ENCODE measurements at regions not wholly inside any gene's neighbourhood (a gene's known extent, or its start where the extent isn't known, plus 50 kb on each side); places are given as distances from the start of the nearest gene placed in this dataset.

DNA sequence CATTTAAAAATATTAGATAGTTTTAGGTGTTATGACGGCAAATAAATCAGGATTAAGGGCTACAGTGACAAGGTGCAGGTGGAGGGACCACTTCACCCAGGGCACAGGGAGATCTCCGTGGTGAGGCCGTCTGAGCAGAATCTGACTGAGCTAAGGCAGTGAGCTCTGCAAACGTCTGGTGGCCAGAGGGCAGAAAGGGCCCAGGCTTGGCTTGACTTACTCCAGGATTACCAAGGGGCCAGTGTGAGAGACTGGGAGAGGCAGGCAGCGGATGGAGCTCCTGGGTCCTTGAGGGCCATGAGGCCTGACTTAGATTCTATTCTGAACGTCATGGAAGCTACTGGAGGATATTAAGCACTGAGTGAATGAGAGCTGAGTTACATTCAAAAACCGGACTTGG is 125.9 kb upstream of the B3GAT1 start:
- no peak for DNase-seq

DNA sequence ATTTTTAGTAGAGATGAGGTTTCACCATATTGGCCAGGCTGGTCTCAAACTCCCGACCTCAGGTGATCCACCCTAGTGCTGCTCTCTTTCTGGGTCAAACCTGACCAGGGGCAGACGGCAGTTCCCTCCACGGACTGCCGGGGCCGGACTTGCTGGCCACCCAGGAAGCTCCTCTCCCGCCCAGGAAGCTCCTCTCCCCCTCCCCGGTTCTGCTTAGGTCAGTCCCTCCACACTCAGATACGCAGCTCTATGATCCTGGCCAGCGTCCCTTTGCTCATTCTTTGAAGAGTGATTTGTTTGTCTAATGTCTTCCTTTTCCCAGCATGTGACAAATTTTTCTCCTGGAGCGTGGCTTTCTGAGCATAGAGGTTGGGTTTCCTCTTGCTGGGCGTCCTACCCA is 125.3 kb upstream of the B3GAT1 start:
- DNase-seq, result no peak

DNA sequence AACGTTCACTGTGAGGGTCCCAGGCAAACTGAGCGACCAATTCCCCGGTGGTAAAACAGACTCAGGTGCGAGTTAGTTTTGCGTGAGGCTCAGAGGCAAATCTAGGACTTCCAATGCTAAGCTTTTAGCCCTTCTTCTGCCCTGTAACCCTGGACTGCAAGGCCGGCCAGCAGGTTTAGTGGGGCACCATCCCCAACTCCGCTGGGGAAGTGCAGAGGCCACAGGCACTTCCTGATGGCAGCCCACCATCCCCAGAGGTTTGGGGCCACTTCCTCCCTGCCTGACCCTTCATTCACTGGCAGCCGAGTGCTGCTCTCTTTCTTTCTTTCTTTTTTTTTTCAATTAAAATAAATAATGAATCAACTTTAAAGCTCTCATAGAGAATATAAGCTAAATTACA is 124.6 kb upstream of the B3GAT1 start:
- no peak for DNase-seq

DNA sequence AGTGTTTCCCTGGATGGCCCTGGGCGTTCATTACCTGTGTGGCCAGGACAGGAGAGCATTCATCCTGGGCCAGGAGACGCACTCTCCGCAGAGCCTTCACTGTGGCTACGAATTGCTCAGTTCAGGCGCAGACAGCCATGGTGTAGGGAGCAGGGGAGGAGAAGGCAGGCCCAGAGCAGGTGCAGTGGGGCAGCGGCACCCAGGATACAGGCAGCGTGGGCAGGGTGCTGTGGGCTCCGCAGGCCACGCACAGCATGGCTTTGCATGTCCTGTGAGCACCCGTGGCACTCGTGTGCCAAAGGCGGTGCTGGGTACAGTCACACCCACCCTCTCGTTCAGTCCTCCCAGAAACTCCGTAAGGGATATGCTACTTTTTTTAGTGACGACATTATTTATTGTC is 124.2 kb upstream of the B3GAT1 start:
- DNase-seq, result no peak

DNA sequence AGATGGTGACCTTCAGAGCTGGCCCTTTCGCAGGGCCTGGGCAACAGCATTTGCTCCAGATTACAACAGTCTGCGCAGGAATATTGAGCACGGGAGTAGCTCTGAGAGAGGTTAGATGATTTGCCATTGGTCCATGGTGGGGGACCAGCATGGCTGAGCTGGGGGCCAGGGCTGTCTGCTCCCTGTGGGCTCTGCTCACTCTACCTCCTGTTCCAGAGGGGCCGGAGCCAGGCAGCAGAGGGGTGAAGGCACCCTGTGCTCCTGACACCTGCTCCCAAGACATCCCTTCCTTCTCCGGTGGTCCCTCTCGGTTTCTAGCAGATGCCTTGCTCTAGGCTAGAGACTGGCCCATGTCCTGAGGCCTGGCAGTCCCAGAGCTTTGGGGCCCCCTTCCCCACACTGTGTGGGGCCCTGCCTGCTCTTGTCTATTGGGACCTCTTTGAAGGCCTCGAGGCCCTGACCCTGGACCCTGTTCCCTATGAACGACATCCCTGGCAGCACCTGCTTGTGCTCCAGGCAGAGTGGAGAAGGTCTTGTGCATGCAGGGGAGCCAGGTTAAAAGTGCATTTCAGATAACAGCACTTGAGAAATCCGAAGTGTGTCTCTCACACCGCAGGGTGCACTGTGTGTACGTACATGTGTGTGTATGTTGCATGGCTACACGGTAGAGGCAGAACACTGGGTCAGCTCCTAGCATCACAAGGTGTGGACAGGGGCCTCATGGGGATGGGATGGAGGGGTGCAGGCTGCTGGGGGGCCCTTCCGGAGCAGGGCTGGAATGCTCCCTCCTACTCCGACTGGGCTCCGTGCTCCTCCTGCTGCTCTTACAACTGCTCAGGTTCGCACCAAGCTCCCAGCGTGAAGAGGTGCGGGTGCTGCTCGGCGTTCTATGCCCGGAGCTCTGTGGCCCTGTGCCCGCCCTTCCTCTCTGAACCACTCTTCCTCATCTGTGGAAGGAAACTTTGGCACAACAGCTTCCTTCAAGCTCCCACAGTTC is 123.3 kb upstream of the B3GAT1 start:
- DNase-seq, result no peak

DNA sequence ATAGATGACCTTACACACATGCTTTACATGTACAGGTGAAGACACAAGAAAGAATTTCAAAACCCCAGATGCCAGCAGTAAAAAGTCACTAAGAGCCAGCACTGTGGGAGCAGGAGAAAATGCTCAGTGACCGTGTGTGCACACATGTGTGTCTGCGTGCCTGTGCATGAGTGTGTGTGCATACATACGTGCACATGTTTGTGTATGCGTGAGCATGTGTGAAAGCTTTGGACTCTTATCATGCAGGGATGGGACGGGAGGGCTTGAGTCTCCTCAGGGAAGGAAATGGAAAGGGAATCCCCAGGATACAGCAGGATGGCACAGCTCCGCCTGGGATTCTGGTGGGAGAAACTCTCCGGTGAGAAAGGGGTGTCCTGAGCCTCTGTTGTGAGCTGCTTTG is 121.5 kb upstream of the B3GAT1 start:
- DNase-seq, result no peak

DNA sequence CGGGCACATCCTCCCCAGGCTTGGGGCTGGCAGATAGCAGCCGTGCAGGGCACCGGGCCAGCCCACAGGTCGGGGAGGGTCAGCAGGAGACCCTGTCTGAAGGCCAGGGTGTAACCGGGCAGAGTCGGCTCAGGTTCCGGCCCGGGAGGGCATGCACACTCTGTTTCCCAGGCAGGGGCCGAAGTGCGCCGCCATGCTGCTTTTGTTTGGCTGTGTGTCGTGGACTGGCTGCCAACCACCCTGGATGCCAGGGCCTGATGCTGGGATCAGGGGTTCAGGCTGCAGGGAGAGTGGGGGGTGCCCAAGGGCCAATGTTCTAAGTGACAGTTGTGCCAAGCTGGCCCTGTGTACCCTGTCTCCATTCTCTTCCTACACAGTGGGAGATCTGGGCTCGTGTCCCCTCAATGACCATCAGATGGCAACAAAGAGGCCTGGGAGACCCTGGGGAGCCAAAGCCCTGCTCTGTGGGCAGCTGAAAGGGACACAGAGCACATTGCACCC is 120.9 kb upstream of the B3GAT1 start:
- DNase-seq, result no peak

DNA sequence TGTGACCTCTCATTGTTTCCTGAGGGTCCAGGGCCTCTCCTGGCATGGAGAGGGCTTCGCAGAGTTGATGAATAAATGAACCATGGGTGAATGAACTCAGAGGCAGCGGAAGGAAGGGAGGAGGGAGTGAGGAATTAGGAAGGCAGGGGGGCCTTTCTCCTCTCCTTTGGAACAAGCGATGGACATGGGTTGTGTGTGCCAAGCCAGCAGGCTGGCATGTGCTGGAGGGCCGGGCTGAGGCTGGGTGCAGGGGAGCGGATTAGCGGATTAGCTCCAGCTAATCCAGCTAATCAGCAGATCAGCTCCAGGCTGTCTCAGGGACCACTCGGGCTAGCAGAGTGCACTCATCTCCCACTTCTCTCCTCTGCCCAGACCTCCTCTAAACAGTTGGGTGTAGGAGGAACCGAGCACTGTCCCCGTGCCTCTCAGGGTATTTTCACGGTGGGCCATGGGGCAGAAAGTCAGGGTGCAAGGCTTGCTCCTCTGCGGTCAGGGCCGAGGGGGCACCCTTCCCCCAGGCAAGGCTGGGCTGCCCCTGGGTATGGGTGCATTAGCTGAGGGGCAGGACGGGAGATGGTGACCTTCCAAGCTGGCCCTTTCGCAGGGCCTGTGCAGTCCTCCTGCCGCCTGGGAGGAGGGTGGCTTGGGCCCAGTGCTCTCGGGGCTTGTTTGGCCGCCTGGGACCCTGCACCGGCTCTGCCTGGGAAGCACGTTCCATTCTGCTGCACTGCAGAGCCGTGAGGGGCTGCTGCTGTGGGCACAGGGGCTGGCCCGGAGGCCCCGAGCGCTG is 120.3 kb upstream of the B3GAT1 start:
- no peak for DNase-seq

DNA sequence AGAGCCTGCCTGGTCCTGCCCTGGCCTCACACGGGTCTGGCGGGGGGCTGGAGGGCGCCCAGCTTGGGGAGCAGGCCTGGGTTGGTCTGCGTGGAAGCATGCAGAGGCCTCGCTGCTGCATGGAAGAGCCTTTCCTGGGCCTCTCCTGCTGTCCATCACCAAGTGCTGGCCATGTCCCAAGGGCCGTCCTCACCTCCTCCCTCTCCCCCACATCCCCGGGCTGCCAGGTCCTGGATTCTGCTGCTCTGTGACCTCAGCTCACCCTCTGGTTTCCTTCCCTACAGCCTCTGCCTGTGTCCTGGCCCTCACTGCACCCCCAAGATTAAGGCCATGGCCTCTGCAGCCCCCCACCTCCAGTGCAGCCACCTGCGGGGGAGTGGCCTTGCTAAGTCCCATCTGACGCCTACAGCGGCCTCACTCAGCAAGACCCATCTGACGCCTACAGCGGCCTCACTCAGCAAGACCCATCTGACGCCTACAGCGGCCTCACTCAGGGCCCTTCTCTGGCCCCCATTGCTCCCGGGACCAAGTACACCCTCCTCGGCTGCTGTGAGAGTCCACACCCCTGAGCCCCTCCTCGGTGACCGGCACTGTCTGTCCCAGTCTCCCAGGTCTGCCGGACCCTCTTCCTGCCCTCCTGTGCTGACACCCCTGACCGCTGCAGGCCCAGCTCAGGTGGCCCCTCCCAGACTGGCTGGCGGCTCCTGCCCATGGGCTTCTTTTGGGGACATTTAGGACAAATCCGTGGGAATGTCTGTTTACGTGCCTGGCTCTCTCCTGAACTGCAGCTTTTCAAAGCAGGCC is 119.5 kb upstream of the B3GAT1 start:
- no peak for DNase-seq

DNA sequence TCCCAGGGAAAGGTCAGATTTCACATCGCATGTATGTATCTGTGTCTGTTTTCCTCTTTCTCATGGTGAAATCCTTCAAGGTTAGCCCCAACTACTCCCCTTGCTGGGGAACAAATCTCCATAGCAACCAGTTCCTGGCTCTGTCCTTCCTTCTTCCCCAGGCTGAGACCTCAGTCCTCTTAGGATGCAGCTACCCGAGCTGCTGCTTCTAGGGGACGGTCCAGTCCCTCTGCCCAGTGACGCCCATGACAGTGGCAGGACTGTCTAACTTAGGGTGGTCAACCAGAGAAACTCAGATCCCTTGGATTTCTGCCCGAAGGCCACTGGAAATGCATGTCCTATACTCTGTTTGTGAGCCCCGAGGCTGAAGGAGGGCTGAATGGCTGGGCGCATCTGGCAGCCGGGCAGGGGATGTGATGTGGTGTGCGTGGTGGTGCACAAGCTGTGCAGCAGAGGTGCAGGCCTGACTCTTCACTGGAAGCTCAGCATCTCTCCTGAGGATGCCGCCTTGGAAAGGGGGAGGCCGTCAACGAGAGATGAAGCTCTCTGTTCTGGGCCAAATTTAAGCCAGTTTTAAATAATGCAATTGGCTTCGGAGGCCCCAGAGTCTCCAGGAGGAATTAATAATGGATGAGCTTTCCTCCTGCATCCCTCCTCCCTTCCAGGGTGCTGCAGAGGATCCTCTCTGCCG is 118.7 kb upstream of the B3GAT1 start:
- no peak for DNase-seq

DNA sequence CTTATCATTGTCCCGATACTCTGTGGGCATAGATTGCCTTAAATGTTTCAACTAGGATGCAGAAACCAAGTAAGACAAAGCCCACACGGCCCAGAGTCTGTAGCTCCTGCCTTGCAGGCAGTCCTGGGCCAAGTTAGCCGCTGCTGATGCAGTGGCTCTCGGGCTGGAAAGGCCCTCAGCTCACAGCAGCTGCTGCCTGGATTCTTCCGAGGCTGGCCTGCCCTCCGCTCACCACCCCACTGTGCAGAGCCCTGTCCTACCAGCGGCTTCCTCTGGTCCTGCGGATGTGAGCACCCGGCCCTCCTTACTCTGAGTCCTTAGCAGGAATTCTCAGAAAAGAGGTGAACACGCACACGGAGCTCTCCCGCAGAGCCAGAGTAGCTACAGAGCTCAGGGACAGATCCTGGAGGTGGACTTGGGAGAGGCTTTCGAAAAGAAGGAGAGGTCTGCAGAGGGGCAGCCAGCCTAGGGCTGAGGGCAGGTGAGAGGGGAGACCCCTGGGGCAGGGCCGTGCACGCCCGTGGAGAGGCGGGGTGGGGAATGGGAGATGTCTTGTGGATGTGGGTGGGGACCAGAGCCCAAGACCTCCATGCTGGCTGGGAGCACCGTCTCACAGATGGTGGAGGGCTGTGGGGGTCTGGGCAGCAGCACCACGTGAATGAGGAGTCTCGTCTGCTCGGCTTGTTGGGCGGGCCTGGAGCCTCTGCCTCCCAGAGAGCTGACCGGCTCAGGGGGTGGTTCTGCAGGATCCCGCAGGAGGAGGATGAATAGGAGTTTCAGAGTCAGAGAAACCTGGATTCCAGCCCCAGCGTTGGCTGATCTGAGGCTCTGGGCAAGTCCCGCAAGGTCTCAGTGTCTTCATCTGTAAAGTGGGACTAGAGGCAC is 117.4 kb upstream of the B3GAT1 start:
- DNase-seq, result no peak

DNA sequence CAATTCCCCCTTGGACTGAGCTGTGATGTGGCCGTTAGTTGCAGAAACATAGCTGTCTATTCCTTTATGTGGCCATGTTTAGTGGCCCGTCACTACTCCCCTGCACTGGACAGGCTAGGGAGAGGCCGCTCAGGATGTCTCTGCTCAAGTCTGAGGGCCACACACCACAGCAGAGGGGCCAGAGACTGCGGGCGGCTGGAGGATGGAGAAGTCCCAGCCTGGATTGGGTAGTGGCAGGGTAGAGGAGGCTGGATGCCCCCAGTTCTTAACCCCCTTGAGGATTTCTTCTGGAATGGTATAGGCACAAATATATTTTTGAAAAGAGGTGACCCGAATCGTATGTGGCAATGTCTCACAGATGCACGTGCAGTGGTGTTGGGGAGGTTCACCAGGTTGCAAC is 116.4 kb upstream of the B3GAT1 start:
- DNase-seq, result no peak

DNA sequence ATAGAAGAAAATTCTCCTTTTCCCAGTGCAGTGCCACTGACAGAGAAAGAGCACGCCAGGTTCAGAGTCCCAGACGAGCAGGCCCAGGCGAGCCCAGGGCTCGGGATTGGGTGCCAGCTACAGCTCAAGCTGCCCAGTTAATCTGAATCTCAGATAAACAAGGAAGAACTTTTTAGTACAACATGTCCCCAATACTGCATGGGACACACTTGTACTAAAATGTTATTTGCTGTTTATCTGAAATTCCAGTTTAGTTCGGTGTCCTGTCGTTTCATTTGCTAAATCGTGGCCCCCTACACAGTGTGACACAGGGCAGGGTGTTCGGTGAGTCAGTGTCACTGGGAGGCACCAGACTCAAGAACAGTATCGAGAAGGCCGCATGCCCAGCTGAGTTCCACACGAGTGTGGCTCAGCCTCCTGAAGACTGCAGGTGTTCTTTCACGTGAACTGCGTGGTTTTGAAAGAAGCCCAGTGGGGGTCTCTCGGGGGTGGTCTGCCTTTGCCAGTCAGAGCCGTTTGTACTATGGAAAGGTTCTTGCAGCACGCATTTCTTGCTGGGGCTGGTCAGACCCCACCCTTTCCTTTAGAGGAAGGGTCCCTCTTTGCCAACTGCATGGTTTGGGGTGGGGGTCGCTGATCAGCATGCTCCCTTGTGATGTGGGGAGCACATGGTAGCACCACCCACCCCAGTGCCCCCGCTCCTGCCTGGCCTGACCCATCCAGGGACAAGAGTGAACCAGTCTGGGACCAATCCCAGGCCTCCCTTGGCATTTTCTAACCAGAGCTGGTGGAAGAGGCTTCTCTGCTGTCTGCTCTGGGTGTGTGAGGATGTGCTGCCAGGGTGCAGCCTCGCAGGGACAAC is 115.6 kb upstream of the B3GAT1 start:
- DNase-seq, result no peak

DNA sequence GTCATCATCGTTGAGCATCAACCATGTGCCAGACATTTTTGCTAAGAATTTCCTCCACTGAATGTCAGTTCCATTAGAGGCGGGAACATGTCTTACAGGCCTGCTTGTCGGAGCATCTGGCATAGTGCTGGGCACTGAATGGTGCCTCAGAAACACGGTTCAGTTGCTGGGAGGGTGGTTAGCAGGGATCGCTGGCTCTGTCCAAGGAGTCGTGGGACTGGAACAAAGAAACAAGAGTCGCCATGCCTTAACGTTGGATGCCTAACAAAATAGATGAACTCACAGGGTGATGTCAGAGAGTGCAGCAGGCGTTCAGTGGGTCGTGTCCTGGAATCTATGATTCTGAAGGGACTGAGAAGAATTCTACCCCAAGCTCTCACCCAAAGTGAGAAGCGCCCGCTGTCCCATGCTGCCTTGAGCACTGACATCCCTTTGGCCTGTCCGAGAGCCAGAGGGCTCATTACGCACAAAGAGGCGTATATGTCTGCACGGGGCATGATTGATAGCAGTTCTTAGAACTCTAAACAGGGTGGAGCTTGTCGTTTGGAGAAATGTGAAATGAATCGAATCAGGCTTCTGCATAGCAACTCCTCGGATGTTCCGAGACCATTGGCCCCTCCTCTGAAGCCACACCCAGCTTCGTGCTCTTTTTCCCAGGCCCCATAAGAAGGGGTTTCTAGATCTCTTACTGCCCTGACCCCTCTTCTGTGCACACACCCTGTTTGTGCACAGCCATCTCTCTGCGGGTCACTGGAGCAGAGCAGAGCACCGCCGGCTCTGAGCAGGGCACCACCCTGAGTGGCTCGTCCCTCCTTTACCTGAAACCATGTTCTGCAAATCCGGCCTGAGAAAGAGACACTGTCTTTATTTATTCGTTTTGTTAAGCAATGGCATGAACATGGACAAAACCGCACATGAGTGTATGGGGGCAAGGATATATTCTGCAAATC is 113.1 kb upstream of the B3GAT1 start:
- DNase-seq, result no peak

DNA sequence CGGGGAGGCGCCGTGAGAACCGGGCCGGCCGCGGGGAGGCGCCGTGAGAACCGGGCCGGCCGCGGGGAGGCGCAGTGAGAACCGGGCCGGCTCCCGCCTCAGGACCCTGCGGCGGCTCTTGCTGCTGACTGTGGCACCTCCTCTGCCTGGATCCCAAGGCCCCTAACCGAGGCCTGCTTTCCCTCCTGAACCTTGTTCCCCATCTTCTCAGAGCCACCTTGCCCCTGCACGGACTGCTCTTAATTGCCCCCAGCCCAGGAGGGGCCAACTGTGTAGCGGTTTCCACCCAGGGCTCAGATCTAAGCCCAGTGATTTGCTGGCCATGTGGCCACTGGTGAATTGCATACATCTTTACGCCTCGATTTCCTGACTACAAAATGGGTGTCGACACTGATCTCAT is 112.2 kb upstream of the B3GAT1 start:
- DNase-seq, result no peak

DNA sequence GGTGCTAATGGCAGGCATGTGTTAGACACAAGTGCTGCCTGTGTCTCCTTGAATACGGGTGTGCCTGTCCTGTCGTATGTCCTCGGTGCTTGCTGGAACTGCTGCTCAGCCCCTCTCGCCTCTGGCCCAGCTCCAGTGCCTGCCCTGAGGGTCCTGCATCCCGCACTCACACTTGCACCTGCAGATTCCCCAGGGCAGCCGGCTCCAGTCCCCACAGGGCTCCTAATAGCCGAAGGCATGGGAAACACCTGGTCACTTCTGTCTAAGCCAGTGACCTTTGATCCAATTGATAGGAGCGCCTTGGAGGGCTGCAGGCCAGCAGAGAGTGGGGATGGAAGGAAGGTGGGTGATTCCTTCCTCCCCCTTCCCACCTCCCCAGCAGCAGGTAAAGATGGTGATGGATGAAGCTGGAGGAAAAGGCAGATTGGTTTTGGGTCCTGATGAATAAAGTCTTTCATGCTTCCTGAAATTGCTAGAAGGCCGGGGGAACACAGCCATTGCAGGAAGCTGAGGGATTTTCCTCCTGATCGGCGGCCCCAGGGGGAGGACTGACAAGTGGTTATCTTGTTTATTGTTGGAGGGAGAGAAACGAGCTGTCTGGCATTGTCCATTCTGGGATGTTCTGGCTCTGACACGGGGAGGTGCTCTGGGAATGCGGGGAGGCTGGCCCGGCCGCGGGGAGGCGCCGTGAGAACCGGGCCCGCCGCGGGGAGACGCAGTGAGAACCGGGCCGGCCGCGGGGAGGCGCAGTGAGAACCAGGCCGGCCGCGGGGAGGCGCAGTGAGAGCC is 110.9 kb upstream of the B3GAT1 start:
- DNase-seq, result no peak

DNA sequence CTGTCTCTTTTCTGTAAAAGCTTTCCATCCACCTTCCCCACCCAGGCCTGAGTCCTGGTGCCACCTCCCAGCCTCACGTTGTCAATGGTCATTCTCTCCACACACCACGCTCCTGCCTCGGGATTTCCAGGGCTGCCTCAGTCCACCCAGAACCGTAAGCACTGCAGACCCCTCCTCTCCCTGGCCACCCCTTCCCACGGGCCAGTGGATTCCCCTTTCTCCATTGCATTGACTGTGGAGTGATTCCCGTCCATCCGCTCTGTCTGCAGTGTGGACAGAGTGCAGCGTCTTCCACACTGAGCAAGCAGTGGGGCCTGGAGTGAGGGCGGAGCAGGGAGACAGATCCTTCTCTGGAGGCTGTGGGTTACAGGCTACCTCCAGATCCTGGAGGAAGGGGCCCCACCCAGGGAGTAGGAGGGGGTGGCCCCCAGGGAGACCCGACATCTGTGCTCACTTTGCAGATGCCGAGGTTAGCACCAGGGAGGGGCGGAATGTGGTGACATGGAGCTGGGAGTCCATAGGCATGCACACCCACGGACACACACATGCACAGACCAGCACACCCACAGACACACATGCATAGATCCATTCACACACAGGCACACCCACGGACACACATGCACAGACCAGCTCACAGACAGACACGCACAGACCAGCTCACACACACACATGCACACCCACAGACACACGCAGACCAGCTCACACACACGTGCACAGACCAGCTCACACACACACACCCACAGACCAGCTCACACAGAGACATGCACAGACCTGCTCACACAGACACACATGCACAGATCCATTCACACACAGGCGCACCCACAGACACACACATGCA is 109.6 kb upstream of the B3GAT1 start:
- DNase-seq, result no peak
